ENCODE measurements at regions not wholly inside any gene's neighbourhood (a gene's known extent, or its start where the extent isn't known, plus 50 kb on each side); places are given as distances from the start of the nearest gene placed in this dataset.

DNA sequence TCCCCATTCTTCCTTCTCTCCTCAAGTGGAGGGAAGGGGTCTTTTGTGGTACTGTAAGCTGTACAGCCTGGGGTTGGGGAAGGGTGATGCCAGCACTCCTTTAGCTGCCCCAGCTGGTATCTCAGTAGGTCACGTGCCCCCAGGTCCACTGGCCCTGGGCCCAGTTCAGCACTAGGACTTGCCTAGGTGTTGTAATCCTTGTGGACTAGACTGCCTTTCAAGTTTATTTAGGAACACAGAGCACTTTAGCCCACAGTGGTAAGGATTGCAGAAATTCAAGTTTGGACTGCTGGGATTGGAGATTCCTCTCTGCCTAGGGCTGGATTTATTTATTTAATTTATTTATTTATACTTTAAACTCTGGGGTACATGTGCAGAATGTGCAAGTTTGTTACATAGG lies 569.6 kb downstream of the AACS start:
- intact Hi-C loops (cut with micrococcal nuclease) (no loop called here), dilution Hi-C loops (cut with MboI; ENCODE audit: extremely low pct_ligation_motif_present, low sequenced_read_pairs) (no loop called here)
- no peaks in the 10 kb centered on the region for H3K9me1 ChIP-seq (replicated peaks; ENCODE audit: control insufficient read depth, extremely low read depth, insufficient read depth, low read length)
- no peak overlapping the region for H2AFZ ChIP-seq (ENCODE audit: low read depth, low read length)
- H3K9me3 ChIP-seq (replicated peaks; ENCODE audit: control insufficient read depth, insufficient read depth, low read length), result peaks cover 4% of the 10 kb centered on the region
- H3K9ac ChIP-seq (replicated peaks; ENCODE audit: extremely low read depth, insufficient read depth, low read length), result no peak overlapping the region
- H4K20me1 ChIP-seq (replicated peaks; ENCODE audit: control insufficient read depth, extremely low read depth, insufficient read depth, low read length), result no peaks in the 10 kb centered on the region
- ChIA-PET POLR2A (no interaction called here), CTCF (no interaction called here)
- no TSS peak for BruUV-seq (replicated peaks)
- FAIRE-seq (no peak), DNase-seq (ENCODE audit: low read depth, low spot score) (no peak)
- H3K4me3 ChIP-seq (replicated peaks in 1 of 3; ENCODE audit: insufficient read depth in 1 of 3, low read depth in 1 of 3, low read length in 3 of 3), result no peak overlapping the region
- no peaks in the 10 kb centered on the region for H3K27me3 ChIP-seq (ENCODE audit: control insufficient read depth in 2 of 2, insufficient read depth in 2 of 2, low read length in 2 of 2)
- H3K4me1 ChIP-seq (ENCODE audit: control insufficient read depth, extremely low read depth, insufficient read depth, low read length), result no peaks in the 10 kb centered on the region
- H3K4me2 ChIP-seq (ENCODE audit: insufficient read depth, low read length), result no peak overlapping the region
- no peak for TF ChIP-seq FOS (IDR thresholded peaks at IDR 0.05; ENCODE audit: borderline replicate concordance, insufficient read depth, low read length)
- TF ChIP-seq POLR2AphosphoS5 (IDR thresholded peaks at IDR 0.05; ENCODE audit: insufficient read depth, low read depth, low read length), result no peak
- no peak for TF ChIP-seq JUN (IDR thresholded peaks at IDR 0.05; ENCODE audit: borderline replicate concordance, insufficient read depth, insufficient read length, low read depth)
- TF ChIP-seq EZH2 (IDR thresholded peaks at IDR 0.05; ENCODE audit: borderline replicate concordance, low read depth, low read length, severe bottlenecking), result no peak
- TF ChIP-seq, protein P1, sequence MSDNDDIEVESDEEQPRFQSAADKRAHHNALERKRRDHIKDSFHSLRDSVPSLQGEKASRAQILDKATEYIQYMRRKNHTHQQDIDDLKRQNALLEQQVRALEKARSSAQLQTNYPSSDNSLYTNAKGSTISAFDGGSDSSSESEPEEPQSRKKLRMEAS (IDR thresholded peaks at IDR 0.05; ENCODE audit: insufficient read depth, insufficient read length), result no peak
- TF ChIP-seq GATA2 (IDR thresholded peaks at IDR 0.05; ENCODE audit: insufficient read depth, insufficient read length, low read depth, low read length), result no peak
- TF ChIP-seq MYC (IDR thresholded peaks at IDR 0.05; ENCODE audit: low read depth, low read length), result no peak
- TF ChIP-seq POLR2A (IDR thresholded peaks at IDR 0.05; ENCODE audit: low read depth, low read length), result no peak
- TF ChIP-seq, protein P2, sequence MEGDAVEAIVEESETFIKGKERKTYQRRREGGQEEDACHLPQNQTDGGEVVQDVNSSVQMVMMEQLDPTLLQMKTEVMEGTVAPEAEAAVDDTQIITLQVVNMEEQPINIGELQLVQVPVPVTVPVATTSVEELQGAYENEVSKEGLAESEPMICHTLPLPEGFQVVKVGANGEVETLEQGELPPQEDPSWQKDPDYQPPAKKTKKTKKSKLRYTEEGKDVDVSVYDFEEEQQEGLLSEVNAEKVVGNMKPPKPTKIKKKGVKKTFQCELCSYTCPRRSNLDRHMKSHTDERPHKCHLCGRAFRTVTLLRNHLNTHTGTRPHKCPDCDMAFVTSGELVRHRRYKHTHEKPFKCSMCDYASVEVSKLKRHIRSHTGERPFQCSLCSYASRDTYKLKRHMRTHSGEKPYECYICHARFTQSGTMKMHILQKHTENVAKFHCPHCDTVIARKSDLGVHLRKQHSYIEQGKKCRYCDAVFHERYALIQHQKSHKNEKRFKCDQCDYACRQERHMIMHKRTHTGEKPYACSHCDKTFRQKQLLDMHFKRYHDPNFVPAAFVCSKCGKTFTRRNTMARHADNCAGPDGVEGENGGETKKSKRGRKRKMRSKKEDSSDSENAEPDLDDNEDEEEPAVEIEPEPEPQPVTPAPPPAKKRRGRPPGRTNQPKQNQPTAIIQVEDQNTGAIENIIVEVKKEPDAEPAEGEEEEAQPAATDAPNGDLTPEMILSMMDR (IDR thresholded peaks at IDR 0.05; ENCODE audit: extremely low read depth in 1 of 2, insufficient read depth in 1 of 2, low read depth in 1 of 2, low read length in 2 of 2), result no peak
- H3K36me3 ChIP-seq (ENCODE audit: control insufficient read depth in 2 of 2, extremely low read depth in 1 of 2, insufficient read depth in 2 of 2, low read length in 2 of 2), result no peaks in the 10 kb centered on the region
- no peak overlapping the region for H3K27ac ChIP-seq (ENCODE audit: insufficient read depth, low read depth, low read length)
- no peaks in the 10 kb centered on the region for H3K79me2 ChIP-seq (ENCODE audit: control insufficient read depth, insufficient read depth, low read length)

Measured in endothelial cell of umbilical vein (primary cell).